T-helper 22 cell (primary cell): ENCODE measurements at regions not wholly inside any gene's neighbourhood (a gene's known extent, or its start where the extent isn't known, plus 50 kb on each side); places are given as distances from the start of the nearest gene placed in this dataset.

Source experiments
- DNase-seq: peaks from one replicate; pipeline ENCODE4 v3.0.0-alpha.2; 2020; ENCODE audit warnings: low read depth

GRCh38 chr5:110112348-110112747 is 422.6 kb downstream of the MAN2A1 start:
- no peak for DNase-seq

GRCh38 chr5:110115503-110115902 is 425.8 kb downstream of the MAN2A1 start:
- no peak for DNase-seq

- DNase-seq = no peak
Measured at GRCh38 chr5:110116539-110116938, 426.8 kb downstream of the MAN2A1 start.

DNA sequence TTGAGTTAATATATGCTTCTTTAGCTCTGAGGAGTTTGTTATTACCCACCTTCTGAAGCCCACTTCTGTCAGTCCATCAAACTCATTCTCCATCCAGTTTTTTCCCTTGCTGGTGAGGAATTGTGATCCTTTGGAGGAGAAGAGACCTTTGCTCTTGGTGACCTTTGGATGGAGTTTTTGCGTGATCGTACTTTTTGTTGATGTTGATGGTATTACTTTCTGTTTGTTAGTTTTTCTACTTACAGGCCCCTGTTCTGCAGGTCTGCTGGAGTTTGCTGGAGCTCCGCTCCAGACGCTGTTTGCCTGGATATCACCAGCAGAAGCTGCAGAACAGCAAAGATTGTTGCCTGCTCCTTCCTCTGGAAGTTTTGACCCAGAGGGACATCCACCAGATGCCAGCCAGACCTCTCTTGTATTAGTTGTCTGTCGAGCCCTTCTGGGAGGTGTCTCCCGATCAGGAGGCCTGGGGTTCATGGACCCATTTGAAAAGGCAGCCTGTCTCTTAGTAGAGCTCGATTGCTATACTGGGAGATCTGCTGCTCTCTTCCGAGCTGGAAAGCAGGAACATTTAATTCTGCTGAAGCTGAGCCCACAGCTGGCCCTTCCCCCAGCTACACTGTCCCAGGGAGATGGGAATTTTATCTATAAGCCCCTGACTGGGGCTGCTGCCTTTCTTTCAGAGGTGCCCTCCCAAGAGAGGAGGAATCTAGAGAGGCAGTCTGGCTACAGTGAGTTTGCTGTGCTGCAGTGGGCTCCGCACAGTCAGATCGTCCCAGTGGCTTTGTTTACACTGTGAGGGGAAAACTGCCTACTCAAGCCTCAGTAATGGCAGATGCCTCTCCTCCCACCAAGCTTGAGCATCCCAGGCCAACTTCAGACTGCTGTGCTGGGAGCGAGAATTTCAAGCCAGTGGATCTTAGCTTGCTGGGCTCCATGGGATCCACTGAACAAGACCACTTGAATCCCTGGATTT is 445.5 kb downstream of the MAN2A1 start:
- DNase-seq = no peak

- DNase-seq = no peak
Measured at GRCh38 chr5:110150199-110150598, 460.5 kb downstream of the MAN2A1 start.

- no peak for DNase-seq
Measured at GRCh38 chr5:110159202-110159601, 469.5 kb downstream of the MAN2A1 start.

DNA sequence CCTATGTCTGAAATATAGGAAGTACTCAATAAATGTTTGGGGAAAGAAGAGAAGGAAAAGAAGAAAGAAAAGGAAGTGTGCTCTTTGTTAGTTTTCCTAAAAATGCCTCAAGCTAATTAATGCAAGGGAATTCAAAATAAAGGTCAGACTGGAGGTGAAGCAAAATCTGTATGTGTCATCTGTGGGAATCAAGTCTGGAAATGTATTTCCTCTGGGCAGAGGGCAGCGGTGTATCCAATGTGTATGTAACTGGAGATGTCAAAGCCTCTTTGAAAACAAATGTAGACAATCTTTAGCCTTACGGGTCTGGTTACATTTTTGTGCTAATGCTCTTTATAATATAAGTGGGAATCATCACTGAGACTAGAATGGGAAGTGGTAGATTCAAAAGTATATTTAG is 471.4 kb downstream of the MAN2A1 start:
- no peak for DNase-seq

DNA sequence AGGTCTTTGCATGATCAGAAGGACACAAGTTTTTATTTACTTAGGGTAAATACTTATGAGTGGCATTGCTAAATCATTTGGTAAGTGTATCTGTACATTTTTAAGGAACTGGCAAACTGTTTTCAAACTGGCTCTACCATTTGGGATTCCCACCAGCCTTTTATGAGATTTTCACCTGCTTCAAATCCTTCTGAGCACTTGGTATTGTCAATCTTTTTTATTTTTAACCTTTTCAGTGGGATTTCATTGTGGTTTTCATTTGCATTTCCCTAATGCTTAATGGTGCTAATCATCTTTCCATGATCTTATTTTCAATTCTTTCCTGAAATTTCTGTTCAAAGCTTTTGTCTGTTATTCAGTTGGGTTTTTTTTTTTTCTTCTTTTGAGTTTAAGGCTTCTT is 475.6 kb downstream of the MAN2A1 start:
- DNase-seq = no peak

- no peak for DNase-seq
Measured at GRCh38 chr5:110167384-110167783, 477.7 kb downstream of the MAN2A1 start.

DNA sequence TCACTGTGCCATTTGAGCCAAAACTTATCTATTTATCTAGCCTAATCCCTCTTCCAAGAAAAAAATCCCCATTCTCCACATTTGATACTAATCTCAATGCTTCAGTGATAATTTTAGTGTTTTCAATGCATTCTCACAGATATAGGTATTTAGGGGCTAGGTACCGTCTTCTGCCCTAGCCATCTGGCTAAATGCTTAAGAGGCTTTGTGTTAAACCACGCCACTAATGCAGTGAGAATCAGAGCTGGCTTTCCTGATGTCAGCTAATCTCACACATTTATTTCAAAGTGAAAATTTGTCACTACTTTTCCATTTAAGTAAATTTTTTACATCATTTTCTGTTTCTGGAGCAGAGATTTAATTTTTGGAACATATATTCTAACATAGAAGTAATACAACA is 479.7 kb downstream of the MAN2A1 start:
- DNase-seq = no peak

DNA sequence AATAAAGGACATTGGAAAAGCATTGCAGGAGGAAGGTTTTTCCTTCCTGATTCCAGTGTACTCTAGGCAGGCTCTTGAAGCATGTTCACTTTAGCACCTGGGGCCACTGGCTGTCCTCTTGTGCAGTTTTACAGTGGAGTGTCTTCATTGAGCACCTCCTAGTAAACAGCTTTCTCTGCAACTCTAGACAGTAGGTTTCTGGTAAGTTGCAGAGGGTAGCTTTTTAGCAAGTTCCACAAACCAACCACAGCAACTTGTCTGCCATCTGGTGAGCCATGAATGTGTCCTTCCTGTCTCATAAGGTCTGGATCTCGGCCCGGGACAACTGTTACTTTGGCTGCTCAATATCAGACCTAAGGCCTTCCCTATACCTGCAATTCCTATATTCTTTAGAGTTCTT is 488.0 kb downstream of the MAN2A1 start:
- DNase-seq = no peak

- no peak for DNase-seq
Measured at GRCh38 chr5:110179321-110179720, 489.6 kb downstream of the MAN2A1 start.

DNA sequence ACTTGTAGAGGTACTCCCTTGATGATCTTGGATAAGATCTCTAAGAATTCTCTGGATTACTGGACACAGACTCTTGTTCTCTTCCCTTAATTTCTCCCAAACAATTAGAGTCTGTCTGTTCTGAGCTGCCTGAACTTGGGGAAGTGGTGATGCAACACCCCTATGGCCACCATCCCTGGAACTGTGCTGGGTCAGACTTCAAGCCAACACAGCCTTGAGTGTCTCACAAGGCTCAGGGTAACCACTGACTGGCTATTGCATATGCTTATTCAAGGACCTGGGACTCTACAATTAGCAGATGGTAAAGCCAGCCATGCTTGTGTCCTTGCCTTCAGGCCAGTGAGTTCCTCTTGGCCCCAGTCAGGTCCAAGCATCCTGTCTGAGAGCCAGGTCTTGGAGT is 504.5 kb downstream of the MAN2A1 start:
- DNase-seq = no peak

- no peak for DNase-seq
Measured at GRCh38 chr5:110195288-110195687, 505.6 kb downstream of the MAN2A1 start.

DNA sequence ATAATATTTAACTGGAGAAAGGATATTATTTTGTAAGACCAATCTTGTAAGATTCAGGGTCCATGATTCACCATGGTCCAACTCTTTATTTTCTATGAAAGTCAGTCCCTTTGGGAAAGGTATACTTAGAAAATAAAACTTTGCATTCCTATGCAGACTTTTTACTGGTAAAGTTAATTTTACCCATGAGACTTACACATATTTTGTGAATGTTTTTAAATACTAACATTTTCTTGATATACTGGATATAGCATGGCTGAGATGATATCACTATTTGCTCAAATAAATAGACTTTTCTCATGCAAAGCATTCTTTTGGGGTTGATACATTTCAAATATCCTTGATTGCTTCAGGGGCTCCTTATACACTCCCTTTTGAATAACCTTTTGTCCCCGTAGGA is 512.1 kb downstream of the MAN2A1 start:
- no peak for DNase-seq

DNA sequence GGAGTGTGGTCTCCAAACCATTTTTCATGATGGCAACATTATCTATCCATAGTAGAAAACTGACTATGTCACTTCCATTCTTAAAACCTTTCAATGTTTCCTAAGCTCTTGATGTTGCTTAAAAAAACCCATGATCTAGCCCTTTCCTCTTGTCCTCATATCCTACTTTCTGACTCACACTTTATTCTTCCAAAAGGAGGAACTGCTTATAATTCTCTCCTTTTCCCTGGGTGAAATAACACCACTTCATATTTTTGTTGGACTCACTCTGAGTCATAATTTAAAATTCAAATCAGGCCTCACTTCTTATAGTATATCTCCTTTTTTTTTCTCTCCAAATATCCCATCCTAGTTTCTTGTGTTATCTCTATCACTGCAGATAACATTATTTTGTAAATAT is 513.9 kb downstream of the MAN2A1 start:
- no peak for DNase-seq

DNA sequence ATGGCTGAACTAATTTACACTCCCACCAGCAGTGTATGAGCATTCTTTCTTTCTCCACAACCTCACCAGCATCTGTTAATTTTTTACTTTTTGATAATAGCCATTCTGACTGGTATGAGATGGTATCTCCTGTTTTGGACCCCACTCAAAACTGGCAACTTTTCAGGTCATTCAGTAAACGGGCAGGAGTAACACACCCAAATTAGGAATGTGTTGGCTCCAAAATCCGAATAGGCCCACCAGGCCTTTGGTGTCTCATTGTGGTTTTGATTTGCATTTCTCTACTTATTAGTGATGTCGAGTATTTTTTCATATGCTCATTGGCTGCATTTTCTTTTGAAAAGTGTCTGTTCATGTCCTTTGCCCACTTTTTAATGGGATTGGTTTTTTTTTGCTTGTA is 517.1 kb downstream of the TMEM232 start:
- no peak for DNase-seq

DNA sequence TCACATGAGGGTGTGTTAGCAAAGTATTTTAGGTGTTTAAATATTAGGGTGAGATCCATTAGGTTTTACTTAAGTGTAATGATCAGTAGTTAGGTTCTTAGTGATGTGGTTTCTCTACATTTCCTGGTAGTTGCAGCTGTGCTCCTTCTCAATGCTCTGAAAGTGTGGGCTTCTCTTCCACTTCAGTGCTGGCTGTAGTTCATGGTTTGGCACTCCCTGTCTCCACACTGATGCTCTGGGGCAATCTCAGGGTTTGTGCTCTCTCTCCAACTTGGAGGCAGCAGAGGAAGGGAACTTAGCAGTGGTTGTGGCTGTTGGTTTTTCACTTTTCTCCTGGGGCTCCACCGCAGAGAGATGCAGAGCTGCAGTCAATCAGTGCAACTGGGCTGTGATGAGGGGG is 507.5 kb downstream of the TMEM232 start:
- DNase-seq = no peak

DNA sequence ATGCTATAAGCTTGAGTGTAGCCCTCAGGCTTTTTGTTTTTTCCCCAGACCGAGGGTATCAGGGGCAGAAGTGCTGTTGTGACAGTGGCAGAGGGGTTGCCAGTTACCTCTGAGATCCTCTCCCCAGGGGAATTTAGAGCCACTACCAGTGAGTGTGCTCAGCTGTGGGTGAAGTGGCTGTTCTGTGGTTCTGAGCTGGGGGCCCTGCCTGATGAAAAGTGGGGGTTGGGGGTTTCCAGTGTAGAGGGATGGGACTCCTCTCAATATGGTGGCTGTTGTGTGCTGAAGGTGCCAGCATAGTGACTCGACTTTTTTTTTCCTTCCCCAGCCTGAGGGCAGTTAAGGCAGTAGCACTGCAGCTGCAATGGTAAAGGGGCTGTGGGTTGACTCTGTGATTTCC is 506.7 kb downstream of the TMEM232 start:
- DNase-seq = no peak

GRCh38 chr5:110221036-110221435 is 505.4 kb downstream of the TMEM232 start:
- no peak for DNase-seq

DNA sequence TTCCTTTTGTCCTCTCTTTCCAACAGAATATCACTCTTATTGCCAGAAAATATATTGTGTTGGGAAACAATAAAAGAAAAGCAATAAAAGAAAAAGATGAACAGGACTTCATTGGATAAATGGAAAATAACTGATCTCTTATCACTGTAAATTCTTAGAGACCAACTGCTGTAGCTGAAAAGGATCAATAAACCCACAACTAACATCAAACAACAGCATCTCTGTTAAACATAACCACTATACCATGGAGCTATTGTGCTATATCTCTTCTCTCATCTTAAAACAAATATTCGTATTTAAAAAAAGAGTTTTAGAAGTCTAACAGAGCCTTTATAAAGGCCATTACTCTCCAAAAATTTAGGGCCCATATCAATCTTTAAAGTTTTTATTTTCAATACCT is 502.4 kb downstream of the TMEM232 start:
- no peak for DNase-seq

DNA sequence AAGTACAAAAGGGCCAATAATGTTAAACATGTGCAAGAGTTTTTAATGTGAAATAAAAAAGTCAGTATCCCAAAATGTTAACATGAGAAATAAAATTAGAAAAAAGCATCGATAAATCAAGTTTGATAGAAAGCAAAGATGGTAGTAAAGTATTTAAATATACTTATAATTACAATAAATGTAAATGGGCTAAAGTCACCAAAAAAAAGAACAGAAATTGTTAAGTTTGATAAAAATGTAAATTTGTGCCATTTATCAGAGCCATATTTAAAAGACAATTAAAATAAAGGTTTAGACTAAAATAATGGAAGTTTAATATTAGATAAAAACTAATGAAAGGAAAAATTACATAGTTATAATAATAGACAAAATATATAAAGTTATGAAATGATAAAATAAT is 500.5 kb downstream of the TMEM232 start:
- no peak for DNase-seq

DNA sequence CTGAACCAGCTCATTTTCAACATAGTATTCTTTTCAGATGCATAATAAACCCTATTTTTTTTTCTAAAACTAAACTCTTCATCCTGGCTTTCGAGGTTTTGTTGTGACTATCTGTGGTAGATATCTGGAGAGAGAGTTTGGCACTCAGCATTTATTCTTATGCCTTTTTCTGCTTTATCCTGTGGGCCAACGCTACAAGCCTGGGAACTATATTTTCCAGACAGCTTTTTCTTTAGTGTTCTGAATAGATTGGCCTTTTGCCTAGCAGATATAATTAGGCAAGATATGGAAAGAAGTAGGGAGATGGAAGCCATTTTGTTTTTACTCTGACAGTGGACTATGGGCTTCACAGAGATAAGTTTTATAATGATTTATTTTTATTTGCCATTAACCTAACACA is 486.7 kb downstream of the TMEM232 start:
- DNase-seq = no peak

DNA sequence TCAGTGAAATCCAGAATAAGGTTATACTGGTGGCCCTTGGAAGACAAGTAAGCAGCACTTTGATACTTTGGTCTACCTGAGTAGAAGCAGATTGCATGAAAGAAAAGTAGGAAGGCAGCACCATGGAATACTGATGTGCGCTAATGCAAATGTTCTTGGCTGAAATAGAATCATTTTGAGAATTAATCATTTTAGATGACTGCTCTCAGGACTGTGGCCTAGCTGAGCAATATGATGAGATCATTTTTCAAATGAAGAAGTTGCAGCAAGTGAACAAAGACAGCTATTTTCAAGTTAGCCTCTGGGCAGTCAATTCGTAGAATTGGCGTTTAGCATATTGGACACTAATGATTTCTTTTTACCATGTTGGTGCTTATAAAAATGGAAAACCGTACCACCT is 483.5 kb downstream of the TMEM232 start:
- DNase-seq = no peak
